ENCODE measurements at regions not wholly inside any gene's neighbourhood (a gene's known extent, or its start where the extent isn't known, plus 50 kb on each side); places are given as distances from the start of the nearest gene placed in this dataset.

GRCh38 chr12:76241371-76241770 is 106.8 kb downstream of the BBS10 start:
- Histone ChIP-seq H3K14ac (ENCODE audit: low read length) (no peak overlapping the region), H3K27ac (ENCODE audit: low read depth, low read length) (no peak overlapping the region), H3K4me3 (ENCODE audit: low read depth, low read length) (no peak overlapping the region), H3K4ac (ENCODE audit: low read depth, low read length) (no peak overlapping the region), H4K12ac (ENCODE audit: low read depth, low read length) (no peak overlapping the region), H4K8ac (ENCODE audit: low read depth, low read length) (no peak overlapping the region), H3K36me3 (ENCODE audit: control insufficient read depth in 1 of 2, insufficient read depth in 2 of 2, low read length in 2 of 2) (no peaks in the 10 kb centered on the region), H3K9me3 (ENCODE audit: insufficient read depth, low read depth, low read length) (peaks cover 1% of the 10 kb centered on the region), H3K4me2 (ENCODE audit: low read length) (no peak overlapping the region), H2BK5ac (ENCODE audit: low read depth, low read length, poor library complexity) (no peak overlapping the region), H2AFZ (ENCODE audit: insufficient read depth, low read length, poor library complexity) (no peak overlapping the region), H4K91ac (ENCODE audit: low read depth, low read length) (no peak overlapping the region), H3K4me1 (ENCODE audit: control insufficient read depth in 1 of 2, insufficient read depth in 2 of 2, low read length in 2 of 2) (peaks cover 0 to 4% of the 10 kb centered on the region in 2 experiments), H3K9ac (ENCODE audit: low read length) (no peak overlapping the region), H3K79me1 (ENCODE audit: low read length) (no peaks in the 10 kb centered on the region), H3K79me2 (ENCODE audit: control insufficient read depth, insufficient read depth, low read length, poor library complexity) (no peaks in the 10 kb centered on the region), H3K27me3 (ENCODE audit: insufficient read depth, low read length) (no peaks in the 10 kb centered on the region), H2BK12ac (ENCODE audit: low read length) (no peak overlapping the region), H2AK5ac (ENCODE audit: low read length) (no peak overlapping the region), H3K18ac (ENCODE audit: low read length) (no peak overlapping the region), H2BK120ac (ENCODE audit: insufficient read depth, low read length, poor library complexity) (no peak overlapping the region), H3K23ac (ENCODE audit: low read length) (no peak overlapping the region)
- WGBS (ENCODE audit: extremely low coverage, insufficient coverage, insufficient read length) = no CpG with 5 or more reads among the region's 1 CpG
- DNase-seq = no peak

DNA sequence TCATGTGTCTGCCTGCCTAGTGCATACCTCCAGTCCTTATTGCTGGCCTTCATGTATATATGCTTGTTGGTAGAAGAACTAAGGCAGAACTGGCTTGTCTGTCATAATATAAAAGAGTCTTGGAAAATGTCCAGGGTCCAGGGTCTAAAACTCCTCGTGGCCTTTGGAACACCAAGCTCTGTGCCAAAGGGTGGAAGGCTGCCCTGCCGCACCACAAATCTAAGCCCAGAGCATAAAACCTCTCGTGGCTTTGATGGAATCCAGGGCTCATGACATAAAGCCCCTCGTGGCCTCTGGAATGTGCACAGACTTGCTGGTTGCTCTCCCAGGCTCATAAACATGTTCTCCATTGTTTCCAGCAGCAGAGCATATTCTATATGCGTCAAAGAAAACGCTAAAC is 107.9 kb downstream of the BBS10 start:
- Histone ChIP-seq H3K9me3 (ENCODE audit: insufficient read depth, low read depth, low read length) (peaks cover 1% of the 10 kb centered on the region), H4K8ac (ENCODE audit: low read depth, low read length) (no peak overlapping the region), H3K14ac (ENCODE audit: low read length) (no peak overlapping the region), H3K23ac (ENCODE audit: low read length) (no peak overlapping the region), H3K79me1 (ENCODE audit: low read length) (no peaks in the 10 kb centered on the region), H3K36me3 (ENCODE audit: control insufficient read depth in 1 of 2, insufficient read depth in 2 of 2, low read length in 2 of 2) (no peaks in the 10 kb centered on the region), H3K27me3 (ENCODE audit: insufficient read depth, low read length) (no peaks in the 10 kb centered on the region), H4K91ac (ENCODE audit: low read depth, low read length) (no peak overlapping the region), H3K9ac (ENCODE audit: low read length) (no peak overlapping the region), H3K4me2 (ENCODE audit: low read length) (no peak overlapping the region), H2BK12ac (ENCODE audit: low read length) (no peak overlapping the region), H2AK5ac (ENCODE audit: low read length) (no peak overlapping the region), H3K4me3 (ENCODE audit: low read depth, low read length) (no peak overlapping the region), H3K4me1 (ENCODE audit: control insufficient read depth in 1 of 2, insufficient read depth in 2 of 2, low read length in 2 of 2) (peaks cover 0 to 5% of the 10 kb centered on the region in 2 experiments), H2BK5ac (ENCODE audit: low read depth, low read length, poor library complexity) (no peak overlapping the region), H3K27ac (ENCODE audit: low read depth, low read length) (no peak overlapping the region), H2AFZ (ENCODE audit: insufficient read depth, low read length, poor library complexity) (no peak overlapping the region), H3K79me2 (ENCODE audit: control insufficient read depth, insufficient read depth, low read length, poor library complexity) (no peaks in the 10 kb centered on the region), H4K12ac (ENCODE audit: low read depth, low read length) (no peak overlapping the region), H2BK120ac (ENCODE audit: insufficient read depth, low read length, poor library complexity) (no peak overlapping the region), H3K4ac (ENCODE audit: low read depth, low read length) (no peak overlapping the region), H3K18ac (ENCODE audit: low read length) (no peak overlapping the region)
- WGBS (ENCODE audit: extremely low coverage, insufficient coverage, insufficient read length) = no CpG with 5 or more reads among the region's 6 CpGs
- no peak for DNase-seq

DNA sequence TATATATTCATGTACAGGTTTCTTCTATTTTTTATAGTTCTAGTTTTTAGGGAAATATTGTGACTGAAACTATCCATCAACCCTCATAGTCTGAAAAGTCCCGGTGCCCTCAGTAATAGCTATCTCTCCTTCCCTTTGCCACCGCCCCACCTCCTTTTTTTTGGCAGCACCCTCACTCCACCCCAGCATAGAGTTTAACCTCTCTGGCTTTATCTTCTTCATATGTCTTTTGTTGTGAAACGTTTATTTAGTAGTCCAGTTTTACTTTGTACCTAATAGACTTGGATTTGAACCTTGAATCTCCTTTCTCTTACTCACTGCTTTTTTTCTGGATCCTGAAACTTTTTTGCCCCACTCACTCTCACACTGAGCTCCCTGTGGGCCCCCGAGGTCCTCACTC is 109.5 kb downstream of the BBS10 start:
- Histone ChIP-seq H3K36me3 (ENCODE audit: control insufficient read depth in 1 of 2, insufficient read depth in 2 of 2, low read length in 2 of 2) (no peaks in the 10 kb centered on the region), H3K18ac (ENCODE audit: low read length) (no peak overlapping the region), H3K14ac (ENCODE audit: low read length) (no peak overlapping the region), H2BK5ac (ENCODE audit: low read depth, low read length, poor library complexity) (no peak overlapping the region), H3K9me3 (ENCODE audit: insufficient read depth, low read depth, low read length) (peaks cover 1% of the 10 kb centered on the region), H3K4ac (ENCODE audit: low read depth, low read length) (no peak overlapping the region), H4K12ac (ENCODE audit: low read depth, low read length) (no peak overlapping the region), H3K9ac (ENCODE audit: low read length) (no peak overlapping the region), H4K91ac (ENCODE audit: low read depth, low read length) (no peak overlapping the region), H3K23ac (ENCODE audit: low read length) (no peak overlapping the region), H3K27me3 (ENCODE audit: insufficient read depth, low read length) (no peaks in the 10 kb centered on the region), H3K4me2 (ENCODE audit: low read length) (no peak overlapping the region), H3K4me3 (ENCODE audit: low read depth, low read length) (no peak overlapping the region), H2BK120ac (ENCODE audit: insufficient read depth, low read length, poor library complexity) (no peak overlapping the region), H3K27ac (ENCODE audit: low read depth, low read length) (no peak overlapping the region), H2AK5ac (ENCODE audit: low read length) (no peak overlapping the region), H3K4me1 (ENCODE audit: control insufficient read depth in 1 of 2, insufficient read depth in 2 of 2, low read length in 2 of 2) (peaks cover 0 to 5% of the 10 kb centered on the region in 2 experiments), H2BK12ac (ENCODE audit: low read length) (no peak overlapping the region), H3K79me2 (ENCODE audit: control insufficient read depth, insufficient read depth, low read length, poor library complexity) (no peaks in the 10 kb centered on the region), H4K8ac (ENCODE audit: low read depth, low read length) (no peak overlapping the region), H2AFZ (ENCODE audit: insufficient read depth, low read length, poor library complexity) (no peak overlapping the region), H3K79me1 (ENCODE audit: low read length) (no peaks in the 10 kb centered on the region)
- WGBS (ENCODE audit: extremely low coverage, insufficient coverage, insufficient read length) = no CpG with 5 or more reads among the region's 4 CpGs
- no peak for DNase-seq

- no CpG with 5 or more reads among the region's 7 CpGs for WGBS (ENCODE audit: extremely low coverage, insufficient coverage, insufficient read length)
- H2BK5ac ChIP-seq (ENCODE audit: low read depth, low read length, poor library complexity) = no peak overlapping the region
- H2AFZ ChIP-seq (ENCODE audit: insufficient read depth, low read length, poor library complexity) = no peak overlapping the region
Measured at GRCh38 chr12:76237086-76237701, 111.0 kb downstream of the BBS10 start.

More at GRCh38 chr12:76237086-76237701, 111.0 kb downstream of the BBS10 start:
- Histone ChIP-seq H3K23ac (ENCODE audit: low read length) (no peak overlapping the region), H3K79me2 (ENCODE audit: control insufficient read depth, insufficient read depth, low read length, poor library complexity) (no peaks in the 10 kb centered on the region), H3K9ac (ENCODE audit: low read length) (no peak overlapping the region), H3K4me1 (ENCODE audit: control insufficient read depth in 1 of 2, insufficient read depth in 2 of 2, low read length in 2 of 2) (peaks cover 0 to 5% of the 10 kb centered on the region in 2 experiments), H3K36me3 (ENCODE audit: control insufficient read depth in 1 of 2, insufficient read depth in 2 of 2, low read length in 2 of 2) (no peaks in the 10 kb centered on the region), H3K4ac (ENCODE audit: low read depth, low read length) (no peak overlapping the region), H4K91ac (ENCODE audit: low read depth, low read length) (no peak overlapping the region), H2BK12ac (ENCODE audit: low read length) (no peak overlapping the region), H3K18ac (ENCODE audit: low read length) (no peak overlapping the region), H2BK120ac (ENCODE audit: insufficient read depth, low read length, poor library complexity) (no peak overlapping the region), H4K12ac (ENCODE audit: low read depth, low read length) (no peak overlapping the region), H3K27me3 (ENCODE audit: insufficient read depth, low read length) (no peaks in the 10 kb centered on the region), H2AK5ac (ENCODE audit: low read length) (no peak overlapping the region), H3K79me1 (ENCODE audit: low read length) (no peaks in the 10 kb centered on the region), H3K14ac (ENCODE audit: low read length) (no peak overlapping the region), H3K4me2 (ENCODE audit: low read length) (no peak overlapping the region), H3K27ac (ENCODE audit: low read depth, low read length) (no peak overlapping the region), H4K8ac (ENCODE audit: low read depth, low read length) (no peak overlapping the region), H3K9me3 (ENCODE audit: insufficient read depth, low read depth, low read length) (peaks cover 1% of the 10 kb centered on the region), H3K4me3 (ENCODE audit: low read depth, low read length) (no peak overlapping the region)
- no peak for DNase-seq

Data from trophoblast cell (in vitro differentiated cells and primary cell).